ENCODE measurements at regions not wholly inside any gene's neighbourhood (a gene's known extent, or its start where the extent isn't known, plus 50 kb on each side); places are given as distances from the start of the nearest gene placed in this dataset.

GRCh38 chr14:104439625-104440024 lies 139.9 kb upstream of the C14orf180 start:
- CTCF ChIA-PET = no interaction called here
- no peaks in the 10 kb centered on the region; the same call in 1 of the 2 replicates for H3K27me3 ChIP-seq (replicated peaks; ENCODE audit: control insufficient read depth, insufficient read depth, low read length)
- no peak for DNase-seq

GRCh38 chr14:104440297-104440956 lies 139.1 kb upstream of the C14orf180 start:
- no TSS peak for BruUV-seq (replicated peaks)
- Histone ChIP-seq H3K9me3 (no peaks in the 10 kb centered on the region), H3K4me3 (ENCODE audit: low read depth, low read length) (no peak overlapping the region), H3K27me3 (replicated peaks; ENCODE audit: control insufficient read depth, insufficient read depth, low read length) (no peaks in the 10 kb centered on the region; the same call in 1 of the 2 replicates), H3K36me3 (ENCODE audit: control insufficient read depth, insufficient read depth, low read length) (no peaks in the 10 kb centered on the region), H3K4me1 (no peaks in the 10 kb centered on the region)
- DNase-seq = no peak
- no peak overlapping the region for H3K27ac Mint-ChIP-seq (ENCODE audit: unreplicated experiment)
- peaks cover 6% of the 10 kb centered on the region for H3K36me3 Mint-ChIP-seq (ENCODE audit: insufficient read depth, unreplicated experiment)
- CTCF ChIA-PET = interaction anchor here (0.5 kb wide), 1 partner anchor 454 kb away, joined by 3 read pairs; no protein-coding TSS in a partner anchor
- no peak for TF ChIP-seq CTCF (IDR thresholded peaks at IDR 0.05; ENCODE audit: insufficient read depth in 1 of 2, low read depth in 1 of 2, low read length in 1 of 2, severe bottlenecking in 1 of 2, unreplicated experiment in 1 of 2)
- peaks cover 11% of the 10 kb centered on the region for H3K9me3 Mint-ChIP-seq (ENCODE audit: unreplicated experiment)
- POLR2A ChIA-PET = no interaction called here
- intact Hi-C loops (cut with micrococcal nuclease; ENCODE audit: unreplicated experiment) = no loop called here
- peaks cover 16% of the 10 kb centered on the region for H3K27me3 Mint-ChIP-seq (ENCODE audit: insufficient read depth, unreplicated experiment)
- no peak overlapping the region for H3K4me3 Mint-ChIP-seq (ENCODE audit: unreplicated experiment)
- H3K4me1 Mint-ChIP-seq (ENCODE audit: low read depth, unreplicated experiment) = no peaks in the 10 kb centered on the region

More at GRCh38 chr14:104439625-104440024, 139.9 kb upstream of the C14orf180 start:
- no peaks in the 10 kb centered on the region for H3K9me3 ChIP-seq
- intact Hi-C loops (cut with micrococcal nuclease; ENCODE audit: unreplicated experiment) = no loop called here
- no peaks in the 10 kb centered on the region for H3K36me3 ChIP-seq (ENCODE audit: control insufficient read depth, insufficient read depth, low read length)
- no peaks in the 10 kb centered on the region for H3K4me1 Mint-ChIP-seq (ENCODE audit: low read depth, unreplicated experiment)
- H3K4me1 ChIP-seq = no peaks in the 10 kb centered on the region
- POLR2A ChIA-PET = no interaction called here
- no peak overlapping the region for H3K4me3 ChIP-seq (ENCODE audit: low read depth, low read length)
- no peak overlapping the region for H3K4me3 Mint-ChIP-seq (ENCODE audit: unreplicated experiment)
- no TSS peak for BruUV-seq (replicated peaks)
- H3K9me3 Mint-ChIP-seq (ENCODE audit: unreplicated experiment) = peaks cover 9% of the 10 kb centered on the region
- H3K36me3 Mint-ChIP-seq (ENCODE audit: insufficient read depth, unreplicated experiment) = peaks cover 6% of the 10 kb centered on the region
- H3K27ac Mint-ChIP-seq (ENCODE audit: unreplicated experiment) = no peak overlapping the region
- no peak for TF ChIP-seq CTCF (IDR thresholded peaks at IDR 0.05; ENCODE audit: insufficient read depth in 1 of 2, low read depth in 1 of 2, low read length in 1 of 2, severe bottlenecking in 1 of 2, unreplicated experiment in 1 of 2)
- peaks cover 16% of the 10 kb centered on the region for H3K27me3 Mint-ChIP-seq (ENCODE audit: insufficient read depth, unreplicated experiment)

- no peaks in the 10 kb centered on the region; the same call in 1 of the 2 replicates for H3K27me3 ChIP-seq (replicated peaks; ENCODE audit: control insufficient read depth, insufficient read depth, low read length)
- ChIA-PET CTCF (no interaction called here), POLR2A (no interaction called here)
- no peaks in the 10 kb centered on the region for H3K9me3 ChIP-seq
- H3K36me3 Mint-ChIP-seq (ENCODE audit: insufficient read depth, unreplicated experiment) = peaks cover 6% of the 10 kb centered on the region
- no peaks in the 10 kb centered on the region for H3K36me3 ChIP-seq (ENCODE audit: control insufficient read depth, insufficient read depth, low read length)
- H3K4me1 Mint-ChIP-seq (ENCODE audit: low read depth, unreplicated experiment) = no peaks in the 10 kb centered on the region
- intact Hi-C loops (cut with micrococcal nuclease; ENCODE audit: unreplicated experiment) = no loop called here
- no peak overlapping the region for H3K27ac Mint-ChIP-seq (ENCODE audit: unreplicated experiment)
- no peak overlapping the region for H3K4me3 ChIP-seq (ENCODE audit: low read depth, low read length)
- peaks cover 11% of the 10 kb centered on the region for H3K9me3 Mint-ChIP-seq (ENCODE audit: unreplicated experiment)
- no peak overlapping the region for H3K4me3 Mint-ChIP-seq (ENCODE audit: unreplicated experiment)
- no peaks in the 10 kb centered on the region for H3K4me1 ChIP-seq
- no peak for TF ChIP-seq CTCF (IDR thresholded peaks at IDR 0.05; ENCODE audit: insufficient read depth in 1 of 2, low read depth in 1 of 2, low read length in 1 of 2, severe bottlenecking in 1 of 2, unreplicated experiment in 1 of 2)
- DNase-seq = no peak
- peaks cover 16% of the 10 kb centered on the region for H3K27me3 Mint-ChIP-seq (ENCODE audit: insufficient read depth, unreplicated experiment)
- BruUV-seq (replicated peaks) = no TSS peak
These were observed 138.1 kb upstream of the C14orf180 start for GRCh38 chr14:104441275-104442106.
